ENCODE measurements at regions not wholly inside any gene's neighbourhood (a gene's known extent, or its start where the extent isn't known, plus 50 kb on each side); places are given as distances from the start of the nearest gene placed in this dataset.

DNA sequence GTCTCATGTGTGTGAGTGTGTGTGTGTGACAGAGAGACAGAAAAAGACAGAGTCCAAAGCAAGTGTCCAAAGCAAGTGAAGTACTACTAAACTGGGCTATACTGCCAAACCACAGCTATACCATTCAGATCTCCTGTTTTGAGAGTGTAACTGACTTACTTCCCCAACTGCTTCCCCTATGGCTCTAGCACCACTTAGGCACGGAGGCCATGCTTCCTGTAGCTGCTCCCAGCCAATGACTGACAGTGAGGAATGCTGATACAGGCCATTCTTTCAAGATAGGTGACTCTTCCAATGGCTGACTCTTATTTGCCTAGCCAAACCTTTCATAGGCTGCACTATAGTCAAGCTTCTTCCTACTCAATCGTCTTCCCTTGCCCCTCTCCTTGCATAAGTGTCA is 393.2 kb downstream of the BCAT1 start:
- Mint-ChIP-seq H3K4me1 (peaks cover 2 to 6% (median 5%) of the 10 kb centered on the region in 3 donors), H3K27ac (no peak overlapping the region)

GRCh38 chr12:24554612-24555295 is 394.1 kb downstream of the BCAT1 start:
- Mint-ChIP-seq H3K4me3 (no peak overlapping the region), H3K9me3 (no peaks in the 10 kb centered on the region), H3K4me1 (peaks cover 2 to 4% (median 3%) of the 10 kb centered on the region in 3 donors), H3K27me3 (peaks cover 2% of the 10 kb centered on the region), H3K36me3 (peaks cover 1% of the 10 kb centered on the region), H3K27ac (no peak overlapping the region)

More for the DNA sequence above, 393.2 kb downstream of the BCAT1 start:
- Mint-ChIP-seq H3K4me3 (peak overlapping the region in 1 of 4 donors; percentile 1), H3K9me3 (no peaks in the 10 kb centered on the region), H3K27me3 (peaks cover 2% of the 10 kb centered on the region), H3K36me3 (peaks cover 1% of the 10 kb centered on the region)

- Mint-ChIP-seq H3K27me3 (no peaks in the 10 kb centered on the region), H3K9me3 (no peaks in the 10 kb centered on the region), H3K36me3 (no peaks in the 10 kb centered on the region), H3K4me1 (no peaks in the 10 kb centered on the region), H3K27ac (no peak overlapping the region), H3K4me3 (no peak overlapping the region)
These were observed 395.6 kb downstream of the BCAT1 start for GRCh38 chr12:24553259-24553658.

DNA sequence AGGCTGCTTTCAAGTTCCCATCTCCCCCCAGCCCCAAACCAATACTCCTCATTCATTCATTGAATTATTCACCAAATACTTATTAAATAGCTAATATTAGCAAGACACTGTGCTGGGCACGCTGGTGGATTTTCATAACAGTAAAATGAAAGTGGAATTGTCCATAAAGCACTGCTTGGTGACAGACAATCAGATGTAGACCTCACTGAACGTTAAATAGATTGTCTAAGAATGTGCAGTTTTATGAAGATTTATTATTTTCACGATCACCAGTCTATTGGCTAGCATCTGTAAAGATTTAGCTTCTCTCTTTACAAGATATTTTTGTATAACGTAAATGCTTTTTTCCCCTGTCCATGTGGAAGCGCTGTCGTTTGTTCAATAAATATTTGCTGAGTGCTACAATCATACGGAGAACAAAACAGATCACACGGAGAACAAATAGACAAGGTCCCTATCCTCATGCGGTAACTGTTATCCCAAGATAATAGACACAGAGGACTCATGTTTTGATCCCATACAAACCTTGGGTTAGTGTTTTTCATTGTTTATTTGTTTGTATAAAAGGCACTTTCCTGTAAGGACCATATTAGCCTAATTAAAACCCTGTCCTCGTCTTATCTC is 397.6 kb downstream of the BCAT1 start:
- Mint-ChIP-seq H3K27ac (no peak overlapping the region), H3K9me3 (no peaks in the 10 kb centered on the region), H3K4me1 (no peaks in the 10 kb centered on the region), H3K27me3 (no peaks in the 10 kb centered on the region), H3K4me3 (no peak overlapping the region), H3K36me3 (peaks cover 2% of the 10 kb centered on the region)

GRCh38 chr12:24550609-24551008 is 398.3 kb downstream of the BCAT1 start:
- H3K27ac Mint-ChIP-seq: no peak overlapping the region
- no peaks in the 10 kb centered on the region for H3K27me3 Mint-ChIP-seq
- H3K4me3 Mint-ChIP-seq: no peak overlapping the region
- H3K36me3 Mint-ChIP-seq: peaks cover 2% of the 10 kb centered on the region
- no peaks in the 10 kb centered on the region for H3K9me3 Mint-ChIP-seq
- no peaks in the 10 kb centered on the region for H3K4me1 Mint-ChIP-seq

DNA sequence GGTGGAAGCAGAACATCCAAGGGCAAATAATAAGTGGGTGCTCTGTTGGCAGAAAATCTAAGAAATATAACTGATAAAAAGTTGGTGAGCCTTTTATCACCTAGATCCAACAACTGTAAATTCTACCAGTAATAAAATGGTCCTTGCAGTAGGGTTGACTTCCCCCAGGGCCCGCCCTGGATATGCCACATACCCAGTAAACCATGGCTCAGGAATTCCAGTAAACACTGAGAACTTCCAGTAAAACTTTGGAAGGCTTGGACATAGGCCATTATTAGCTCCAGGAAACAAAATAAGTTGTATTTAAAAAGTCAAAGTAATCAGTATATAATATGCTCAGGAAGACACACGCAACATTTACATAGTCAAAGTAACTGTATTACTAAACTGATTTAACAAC is 402.2 kb downstream of the BCAT1 start:
- H3K4me1 Mint-ChIP-seq: no peaks in the 10 kb centered on the region
- H3K27ac Mint-ChIP-seq: no peak overlapping the region
- peaks cover 2% of the 10 kb centered on the region for H3K36me3 Mint-ChIP-seq
- H3K27me3 Mint-ChIP-seq: no peaks in the 10 kb centered on the region
- no peak overlapping the region for H3K4me3 Mint-ChIP-seq
- no peaks in the 10 kb centered on the region for H3K9me3 Mint-ChIP-seq

- H3K36me3 Mint-ChIP-seq: peaks cover 2% of the 10 kb centered on the region
- H3K4me1 Mint-ChIP-seq: no peaks in the 10 kb centered on the region
- H3K27ac Mint-ChIP-seq: no peak overlapping the region
- H3K4me3 Mint-ChIP-seq: no peak overlapping the region
- H3K9me3 Mint-ChIP-seq: no peaks in the 10 kb centered on the region
- no peaks in the 10 kb centered on the region for H3K27me3 Mint-ChIP-seq
These were observed 402.8 kb downstream of the BCAT1 start for GRCh38 chr12:24546084-24546483.

GRCh38 chr12:24544368-24544767 is 404.5 kb downstream of the BCAT1 start:
- no peak overlapping the region for H3K27ac Mint-ChIP-seq
- H3K4me3 Mint-ChIP-seq: no peak overlapping the region
- peaks cover 2% of the 10 kb centered on the region for H3K36me3 Mint-ChIP-seq
- H3K9me3 Mint-ChIP-seq: no peaks in the 10 kb centered on the region
- H3K4me1 Mint-ChIP-seq: no peaks in the 10 kb centered on the region
- H3K27me3 Mint-ChIP-seq: no peaks in the 10 kb centered on the region

DNA sequence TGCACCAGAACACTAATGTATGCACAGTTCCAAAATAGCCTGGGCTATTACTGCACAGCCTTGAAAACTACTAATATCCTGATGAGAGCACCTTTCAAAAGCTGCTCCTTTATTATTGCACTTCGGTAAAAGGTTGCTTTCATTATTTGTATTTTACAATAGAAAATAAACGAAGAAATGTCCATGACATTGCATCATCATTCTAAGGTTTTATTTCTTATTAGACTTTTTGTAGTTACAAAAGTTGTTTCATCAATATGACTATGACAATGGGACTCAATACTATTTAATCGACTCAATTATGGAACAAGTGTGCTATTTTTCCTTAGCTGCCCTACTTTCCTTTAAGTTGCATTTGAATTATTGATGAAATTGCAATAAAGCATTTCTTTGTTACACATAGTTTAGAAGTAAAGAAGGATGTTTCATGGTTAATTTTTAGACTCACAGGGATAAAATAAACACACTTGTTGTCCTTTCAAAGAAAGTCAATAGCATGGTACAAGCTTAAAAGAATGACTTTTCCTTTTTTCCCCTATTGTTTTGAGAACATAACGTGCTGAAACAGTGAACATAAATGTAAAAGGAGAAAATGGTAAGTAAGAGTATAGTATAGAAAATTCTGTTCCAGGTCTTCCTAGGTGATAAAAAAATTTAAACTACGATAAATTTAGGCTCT is 407.6 kb downstream of the BCAT1 start:
- H3K4me3 Mint-ChIP-seq: no peak overlapping the region
- no peaks in the 10 kb centered on the region for H3K9me3 Mint-ChIP-seq
- H3K27ac Mint-ChIP-seq: no peak overlapping the region
- peaks cover 1% of the 10 kb centered on the region for H3K27me3 Mint-ChIP-seq
- H3K36me3 Mint-ChIP-seq: no peaks in the 10 kb centered on the region
- peaks cover 0 to 4% (median 3%) of the 10 kb centered on the region in 3 donors for H3K4me1 Mint-ChIP-seq

DNA sequence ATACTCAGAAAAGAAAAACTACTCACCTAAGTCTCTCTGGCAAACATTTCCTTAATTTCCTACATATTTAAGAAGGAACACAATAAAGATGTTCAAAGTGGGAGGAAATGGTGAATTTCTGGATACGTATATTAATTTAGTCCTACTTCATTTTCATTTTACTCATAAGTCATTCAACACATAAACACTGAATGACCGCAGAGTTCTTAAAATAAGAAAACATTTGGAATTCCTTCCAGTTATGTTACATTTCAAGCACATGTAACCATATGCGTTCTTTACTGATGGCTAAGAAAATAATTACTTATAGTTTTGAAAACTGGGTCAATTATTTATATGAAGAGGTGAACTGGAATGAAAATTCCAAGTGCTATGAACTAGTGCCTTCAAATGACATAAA is 409.3 kb downstream of the BCAT1 start:
- H3K4me3 Mint-ChIP-seq: no peak overlapping the region

GRCh38 chr12:24537083-24537860 is 411.6 kb downstream of the BCAT1 start:
- no peak overlapping the region for H3K4me3 Mint-ChIP-seq
- H3K36me3 Mint-ChIP-seq: no peaks in the 10 kb centered on the region
- H3K27ac Mint-ChIP-seq: no peak overlapping the region
- H3K9me3 Mint-ChIP-seq: no peaks in the 10 kb centered on the region
- peaks cover 1% of the 10 kb centered on the region for H3K27me3 Mint-ChIP-seq
- peaks cover 5 to 10% (median 5%) of the 10 kb centered on the region in 3 donors for H3K4me1 Mint-ChIP-seq

More for the DNA sequence above, 409.3 kb downstream of the BCAT1 start:
- Mint-ChIP-seq H3K36me3 (no peaks in the 10 kb centered on the region), H3K4me1 (peaks cover 0 to 4% (median 3%) of the 10 kb centered on the region in 3 donors), H3K27ac (no peak overlapping the region), H3K9me3 (no peaks in the 10 kb centered on the region), H3K27me3 (peaks cover 1% of the 10 kb centered on the region)

DNA sequence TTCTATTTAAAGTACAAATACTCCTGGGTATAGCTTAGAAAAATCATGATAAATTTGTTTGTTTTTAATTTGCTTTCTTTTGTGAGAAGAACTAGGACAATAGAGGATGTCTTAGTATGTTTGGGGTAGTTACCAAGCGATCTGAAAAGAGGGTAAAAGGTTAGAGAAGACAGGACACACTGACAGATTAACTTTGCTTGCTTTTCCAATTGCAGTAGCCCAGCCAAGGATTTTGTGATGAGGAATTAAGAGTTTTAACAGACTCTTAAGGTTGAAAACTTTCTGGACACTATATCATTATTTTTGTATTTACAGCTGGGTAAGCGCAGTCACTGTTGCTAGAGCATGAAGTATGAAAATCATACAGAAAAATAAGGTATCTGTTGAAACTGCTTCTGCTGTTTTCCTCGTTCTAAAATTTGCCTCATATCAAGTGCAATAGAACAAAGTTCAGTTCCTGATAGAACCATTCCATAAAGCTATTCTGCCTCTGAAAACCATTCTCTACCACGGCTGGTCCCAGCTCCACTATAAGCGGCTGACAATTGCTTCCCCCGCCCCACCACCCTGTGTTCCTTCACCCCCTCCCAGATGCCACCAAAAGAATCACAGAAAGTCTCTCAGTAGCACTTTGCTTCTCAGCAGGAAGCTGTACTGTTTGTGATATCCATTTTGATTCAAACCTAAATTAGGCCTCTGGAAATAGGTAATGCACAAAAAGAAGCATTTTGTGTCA is 413.4 kb downstream of the BCAT1 start:
- Mint-ChIP-seq H3K9me3 (no peaks in the 10 kb centered on the region), H3K36me3 (no peaks in the 10 kb centered on the region), H3K27me3 (peaks cover 3% of the 10 kb centered on the region), H3K27ac (no peak overlapping the region), H3K4me1 (peaks cover 5 to 10% (median 5%) of the 10 kb centered on the region in 3 donors), H3K4me3 (no peak overlapping the region)

DNA sequence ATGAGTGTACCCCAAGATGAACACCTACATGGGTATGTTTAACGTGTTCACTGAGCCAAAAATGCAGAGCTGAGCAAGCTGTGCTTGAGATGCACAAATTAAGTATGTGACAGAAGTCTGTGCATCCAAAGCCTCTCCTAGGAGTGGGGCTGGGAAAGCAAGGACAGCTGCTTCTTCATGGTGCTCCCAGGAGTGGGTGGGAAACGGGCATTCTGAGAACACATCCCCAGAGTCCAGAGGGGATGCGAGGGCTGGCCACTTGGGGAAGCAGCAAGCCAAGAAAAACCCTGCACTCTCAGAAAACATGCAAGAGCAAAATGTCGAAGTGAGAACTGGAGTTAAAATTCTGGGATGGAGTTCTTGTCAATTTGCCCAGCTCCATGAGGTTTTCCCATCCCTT is 414.3 kb downstream of the BCAT1 start:
- Mint-ChIP-seq H3K36me3 (no peaks in the 10 kb centered on the region), H3K27ac (no peak overlapping the region), H3K4me3 (no peak overlapping the region), H3K9me3 (no peaks in the 10 kb centered on the region), H3K27me3 (peaks cover 3% of the 10 kb centered on the region), H3K4me1 (peaks cover 5 to 10% (median 5%) of the 10 kb centered on the region in 3 donors)

DNA sequence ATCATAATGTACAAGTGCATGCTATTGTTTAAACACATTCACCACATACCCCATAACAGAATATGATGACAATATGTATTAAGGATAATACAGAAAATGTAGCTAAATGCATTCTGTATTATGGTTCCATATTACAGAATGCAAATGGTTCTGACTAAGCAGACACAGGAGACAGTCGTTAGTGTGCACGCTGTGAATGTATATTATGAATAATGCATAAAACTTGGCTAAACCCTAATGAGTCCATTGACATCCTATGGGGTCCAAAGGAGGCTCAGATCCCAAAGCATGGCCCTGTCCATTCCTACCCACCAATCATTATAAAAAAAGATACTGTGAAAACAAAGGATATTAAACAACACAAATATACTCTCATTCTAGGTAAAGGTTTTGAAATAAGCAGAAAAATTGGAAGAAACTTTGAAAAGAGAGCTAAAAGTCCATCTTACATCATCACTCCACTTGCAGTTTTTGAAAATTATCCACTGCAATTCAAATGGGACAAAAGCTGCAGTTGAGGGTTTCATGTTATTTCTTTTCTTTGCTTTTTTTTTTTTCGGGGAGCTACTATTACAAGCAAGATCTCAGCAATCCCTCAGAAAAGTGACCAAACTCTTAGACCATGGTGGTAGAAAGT is 415.1 kb downstream of the BCAT1 start:
- Mint-ChIP-seq H3K9me3 (no peaks in the 10 kb centered on the region), H3K27ac (no peak overlapping the region), H3K4me1 (peaks cover 5 to 10% (median 7%) of the 10 kb centered on the region in 3 donors), H3K36me3 (no peaks in the 10 kb centered on the region), H3K4me3 (peak overlapping the region in 1 of 4 donors; percentile 19), H3K27me3 (peaks cover 3% of the 10 kb centered on the region)

Measured in IgD-negative memory B cell (primary cell).